OCI-LY1 (cell line): ENCODE measurements at regions not wholly inside any gene's neighbourhood (a gene's known extent, or its start where the extent isn't known, plus 50 kb on each side); places are given as distances from the start of the nearest gene placed in this dataset.

Experiments used
- EZH2 ChIP-seq: fragments of 200-600 bp; sonication (generic), shearing (Covaris generic); IDR thresholded peaks from 2 replicates; pipeline ENCODE4 v1.8.0; 2017; ENCODE audit warnings: borderline replicate concordance, mixed run types, mild to moderate bottlenecking, antibody characterized with exemption, low read length, moderate library complexity, mixed read lengths
- TF ChIP-seq, protein P1 (sequence below): fragments of 200-600 bp; sonication (generic), shearing (Covaris generic); IDR thresholded peaks from 2 replicates; pipeline ENCODE4 v1.5.1; 2017; ENCODE audit warnings: mild to moderate bottlenecking, antibody characterized with exemption, low read length, moderate library complexity, mixed read lengths

GRCh38 chr3:82080261-82080660 is 318.8 kb upstream of the GBE1 start:
- TF ChIP-seq, protein P1, sequence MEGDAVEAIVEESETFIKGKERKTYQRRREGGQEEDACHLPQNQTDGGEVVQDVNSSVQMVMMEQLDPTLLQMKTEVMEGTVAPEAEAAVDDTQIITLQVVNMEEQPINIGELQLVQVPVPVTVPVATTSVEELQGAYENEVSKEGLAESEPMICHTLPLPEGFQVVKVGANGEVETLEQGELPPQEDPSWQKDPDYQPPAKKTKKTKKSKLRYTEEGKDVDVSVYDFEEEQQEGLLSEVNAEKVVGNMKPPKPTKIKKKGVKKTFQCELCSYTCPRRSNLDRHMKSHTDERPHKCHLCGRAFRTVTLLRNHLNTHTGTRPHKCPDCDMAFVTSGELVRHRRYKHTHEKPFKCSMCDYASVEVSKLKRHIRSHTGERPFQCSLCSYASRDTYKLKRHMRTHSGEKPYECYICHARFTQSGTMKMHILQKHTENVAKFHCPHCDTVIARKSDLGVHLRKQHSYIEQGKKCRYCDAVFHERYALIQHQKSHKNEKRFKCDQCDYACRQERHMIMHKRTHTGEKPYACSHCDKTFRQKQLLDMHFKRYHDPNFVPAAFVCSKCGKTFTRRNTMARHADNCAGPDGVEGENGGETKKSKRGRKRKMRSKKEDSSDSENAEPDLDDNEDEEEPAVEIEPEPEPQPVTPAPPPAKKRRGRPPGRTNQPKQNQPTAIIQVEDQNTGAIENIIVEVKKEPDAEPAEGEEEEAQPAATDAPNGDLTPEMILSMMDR: no peak
- TF ChIP-seq EZH2: no peak
